DOHH2 (cell line): ENCODE measurements at regions not wholly inside any gene's neighbourhood (a gene's known extent, or its start where the extent isn't known, plus 50 kb on each side); places are given as distances from the start of the nearest gene placed in this dataset.

Experiments
- H3F3A ChIP-seq: fragments of 200-600 bp; sonication (generic), shearing (Covaris generic); 2 replicates; pipeline ENCODE4 v1.6.0; 2016; ENCODE audit warnings: antibody characterized with exemption, mild to moderate bottlenecking; ENCODE audit not compliant: control insufficient read depth, insufficient read depth
- H3K27ac ChIP-seq: fragments of 200-600 bp; sonication (generic); 2 replicates; pipeline ENCODE4 v1.5.1; 2014; ENCODE audit warnings: low read depth, mild to moderate bottlenecking, low read length, moderate library complexity
- H3K27me3 ChIP-seq: fragments of 200-600 bp; sonication (generic); 2 replicates; pipeline ENCODE4 v1.6.1; 2014; ENCODE audit warnings: mild to moderate bottlenecking, low read length, mixed read lengths; ENCODE audit not compliant: control insufficient read depth
- H3K36me3 ChIP-seq: fragments of 200-600 bp; sonication (generic); 2 replicates; pipeline ENCODE4 v1.6.1; 2014; ENCODE audit warnings: mild to moderate bottlenecking, low read length, moderate library complexity, mixed read lengths; ENCODE audit not compliant: control insufficient read depth
- H3K4me1 ChIP-seq: fragments of 200-600 bp; sonication (generic); 2 replicates; pipeline ENCODE4 v1.6.1; 2014; ENCODE audit warnings: mild to moderate bottlenecking, low read length, mixed read lengths; ENCODE audit not compliant: control insufficient read depth
- H3K4me2 ChIP-seq: fragments of 200-600 bp; sonication (generic); 2 replicates; pipeline ENCODE4 v1.6.0; 2014; ENCODE audit warnings: mild to moderate bottlenecking, low read length, moderate library complexity
- H3K4me3 ChIP-seq: fragments of 200-600 bp; sonication (generic); 2 replicates; pipeline ENCODE4 v1.5.1; 2014; ENCODE audit warnings: mild to moderate bottlenecking, low read length, mixed read lengths
- H3K79me2 ChIP-seq: fragments of 200-600 bp; sonication (generic); 2 replicates; pipeline ENCODE4 v1.6.1; 2014; ENCODE audit warnings: mild to moderate bottlenecking, low read length, mixed read lengths; ENCODE audit not compliant: control insufficient read depth
- H3K9me2 ChIP-seq: fragments of 200-600 bp; sonication (generic); replicated peaks from 2 replicates; pipeline ENCODE4 v1.6.1; 2014; ENCODE audit warnings: mild to moderate bottlenecking, low read length, mixed read lengths; ENCODE audit not compliant: control insufficient read depth
- H3K9me3 ChIP-seq: fragments of 200-600 bp; sonication (generic); 2 replicates; pipeline ENCODE4 v1.6.1; 2014; ENCODE audit warnings: antibody characterized with exemption, low read length, mixed read lengths; ENCODE audit not compliant: control insufficient read depth, insufficient read depth
- H4K20me1 ChIP-seq: fragments of 200-600 bp; sonication (generic); 2 replicates; pipeline ENCODE4 v1.6.0; 2014; ENCODE audit warnings: low read depth, mild to moderate bottlenecking, antibody characterized with exemption, low read length, moderate library complexity; ENCODE audit not compliant: control insufficient read depth, insufficient read depth
- CTCF ChIP-seq: fragments of 200-600 bp; sonication (generic); IDR thresholded peaks from one replicate; pipeline ENCODE4 v1.5.1; 2014; ENCODE audit warnings: antibody characterized with exemption, mild to moderate bottlenecking, low read depth, low read length; ENCODE audit not compliant: poor library complexity, severe bottlenecking
- EZH2phosphoT487 ChIP-seq: fragments of 200-600 bp; sonication (generic); IDR thresholded peaks from 2 replicates; pipeline ENCODE4 v1.6.1; 2017; ENCODE audit warnings: borderline replicate concordance, mild to moderate bottlenecking, antibody characterized with exemption, low read length, moderate library complexity, mixed read lengths

- Histone ChIP-seq H3K36me3 (no peaks in the 10 kb centered on the region), H3K4me1 (peaks cover 7% of the 10 kb centered on the region), H4K20me1 (no peaks in the 10 kb centered on the region), H3K79me2 (no peaks in the 10 kb centered on the region), H3K27me3 (no peaks in the 10 kb centered on the region), H3K9me2 (no peaks in the 10 kb centered on the region), H3K27ac (no peak overlapping the region), H3F3A (no peaks in the 10 kb centered on the region), H3K4me3 (no peak overlapping the region), H3K4me2 (no peak overlapping the region), H3K9me3 (no peaks in the 10 kb centered on the region)
- TF ChIP-seq EZH2phosphoT487 (no peak), CTCF (no peak)
Measured at GRCh38 chr2:59939236-59939635, 614.2 kb downstream of the BCL11A start.

GRCh38 chr2:59938181-59938580, 615.3 kb downstream of the BCL11A start:
- Histone ChIP-seq H3K36me3 (no peaks in the 10 kb centered on the region), H3K9me3 (no peaks in the 10 kb centered on the region), H3K4me2 (no peak overlapping the region), H4K20me1 (no peaks in the 10 kb centered on the region), H3F3A (no peaks in the 10 kb centered on the region), H3K79me2 (no peaks in the 10 kb centered on the region), H3K4me3 (no peak overlapping the region), H3K9me2 (no peaks in the 10 kb centered on the region), H3K4me1 (peaks cover 7% of the 10 kb centered on the region), H3K27me3 (no peaks in the 10 kb centered on the region), H3K27ac (no peak overlapping the region)
- TF ChIP-seq CTCF = no peak
- TF ChIP-seq EZH2phosphoT487 = no peak

GRCh38 chr2:59936048-59936447, 617.4 kb downstream of the BCL11A start:
- Histone ChIP-seq H3F3A (no peaks in the 10 kb centered on the region), H3K4me2 (no peak overlapping the region), H3K36me3 (no peaks in the 10 kb centered on the region), H3K9me2 (no peaks in the 10 kb centered on the region), H3K27ac (no peak overlapping the region), H4K20me1 (no peaks in the 10 kb centered on the region), H3K9me3 (no peaks in the 10 kb centered on the region), H3K79me2 (no peaks in the 10 kb centered on the region), H3K4me3 (no peak overlapping the region), H3K27me3 (no peaks in the 10 kb centered on the region), H3K4me1 (peaks cover 7% of the 10 kb centered on the region)
- TF ChIP-seq CTCF = no peak
- TF ChIP-seq EZH2phosphoT487 = no peak

GRCh38 chr2:59935005-59935404, 618.4 kb downstream of the BCL11A start:
- TF ChIP-seq CTCF (no peak), EZH2phosphoT487 (no peak)
- Histone ChIP-seq H3F3A (no peaks in the 10 kb centered on the region), H3K27me3 (no peaks in the 10 kb centered on the region), H3K27ac (no peak overlapping the region), H3K4me2 (no peak overlapping the region), H3K9me3 (no peaks in the 10 kb centered on the region), H3K79me2 (no peaks in the 10 kb centered on the region), H3K4me3 (no peak overlapping the region), H3K9me2 (no peaks in the 10 kb centered on the region), H3K36me3 (no peaks in the 10 kb centered on the region), H4K20me1 (no peaks in the 10 kb centered on the region), H3K4me1 (peaks cover 16% of the 10 kb centered on the region)
